HEK293 (cell line): ENCODE measurements at regions not wholly inside any gene's neighbourhood (a gene's known extent, or its start where the extent isn't known, plus 50 kb on each side); places are given as distances from the start of the nearest gene placed in this dataset.

Experiments used
- CTCF ChIA-PET: fragments of 350-600 bp; formaldehyde crosslinking; extraction: SDS; loops from one replicate; lab custom pipeline; 2021; ENCODE audit warnings: antibody characterized with exemption; lab: Yijun Ruan, JAX
- POLR2A ChIA-PET: fragments of 300-600 bp; formaldehyde crosslinking; extraction: SDS; loops from one replicate; lab custom pipeline; 2020; ENCODE audit warnings: antibody characterized with exemption, inconsistent platforms; lab: Yijun Ruan, JAX
- H3K27ac ChIP-seq: fragments of 200-500 bp; sonication (Bioruptor generic); 2 replicates; pipeline ENCODE4 v1.5.1; 2014; ENCODE audit warnings: low read depth, low read length, control low read depth, inconsistent platforms; ENCODE audit errors: extremely low read depth
- H3K36me3 ChIP-seq, 2 experiments: fragments of 200-500 bp in 1 of 2; sonication (Bioruptor generic) in 1 of 2; 1 replicate in 1 of 2; 2 replicates in 1 of 2; pipeline ENCODE4 v1.5.1; 2014 to 2017; ENCODE audit warnings: inconsistent platforms in 2 of 2, low read length in 2 of 2; ENCODE audit not compliant: control insufficient read depth in 2 of 2, insufficient read depth in 1 of 2
- H3K4me1 ChIP-seq: fragments of 200-500 bp; sonication (Bioruptor generic); 2 replicates; pipeline ENCODE4 v1.5.1; 2014; ENCODE audit warnings: mild to moderate bottlenecking, low read length, inconsistent platforms; ENCODE audit not compliant: control insufficient read depth, insufficient read depth
- H3K4me3 ChIP-seq: 2 replicates; pipeline ENCODE4 v1.5.1; 2011; ENCODE audit warnings: low read depth, mild to moderate bottlenecking, control low read depth, low read length, moderate library complexity
- H3K9me3 ChIP-seq: fragments of 200-500 bp; sonication (Bioruptor generic); 2 replicates; pipeline ENCODE4 v1.5.1; 2014; ENCODE audit warnings: low read depth, low read length, inconsistent platforms; ENCODE audit not compliant: control insufficient read depth, insufficient read depth
- BCL11A ChIP-seq: fragments of 450-650 bp; formaldehyde crosslinking; IDR thresholded peaks from 2 replicates; pipeline ENCODE4 v1.5.1; 2016; ENCODE audit warnings: low read depth, missing biosample characterization, missing genetic modification characterization
- BCL6B ChIP-seq: fragments of 450-650 bp; formaldehyde crosslinking; IDR thresholded peaks from 2 replicates; pipeline ENCODE4 v1.5.1; 2017; ENCODE audit warnings: missing biosample characterization, missing genetic modification characterization
- FEZF1 ChIP-seq: fragments of 450-650 bp; formaldehyde crosslinking; IDR thresholded peaks from 2 replicates; pipeline ENCODE4 v1.5.1; 2016; ENCODE audit warnings: missing biosample characterization, missing genetic modification characterization
- GFI1B ChIP-seq: fragments of 450-650 bp; formaldehyde crosslinking; IDR thresholded peaks from 2 replicates; pipeline ENCODE4 v1.5.1; 2016; ENCODE audit warnings: missing biosample characterization, missing genetic modification characterization
- INSM2 ChIP-seq: fragments of 450-650 bp; formaldehyde crosslinking; IDR thresholded peaks from 2 replicates; pipeline ENCODE4 v1.5.1; 2016; ENCODE audit warnings: missing biosample characterization, missing genetic modification characterization
- KLF1 ChIP-seq: fragments of 450-650 bp; formaldehyde crosslinking; IDR thresholded peaks from 2 replicates; pipeline ENCODE4 v1.5.1; 2016; ENCODE audit warnings: missing biosample characterization, missing genetic modification characterization
- KLF7 ChIP-seq: fragments of 450-650 bp; formaldehyde crosslinking; IDR thresholded peaks from 2 replicates; pipeline ENCODE4 v1.5.1; 2016; ENCODE audit warnings: missing biosample characterization, missing genetic modification characterization, borderline replicate concordance
- MEIS1 ChIP-seq: sonication (generic); formaldehyde crosslinking; IDR thresholded peaks from 2 replicates; pipeline ENCODE4 v1.8.1; 2022; ENCODE audit warnings: missing genetic modification reagents, mild to moderate bottlenecking, borderline replicate concordance
- OVOL3 ChIP-seq: fragments of 450-650 bp; formaldehyde crosslinking; IDR thresholded peaks from 2 replicates; pipeline ENCODE4 v1.5.1; 2016; ENCODE audit warnings: missing biosample characterization, missing genetic modification characterization
- PRDM10 ChIP-seq: fragments of 450-650 bp; formaldehyde crosslinking; IDR thresholded peaks from 2 replicates; pipeline ENCODE4 v1.5.1; 2016; ENCODE audit warnings: missing biosample characterization, missing genetic modification characterization
- TCF7L2 ChIP-seq: IDR thresholded peaks from 2 replicates; pipeline ENCODE4 v1.6.1; 2011; ENCODE audit warnings: low read depth, mild to moderate bottlenecking, inconsistent platforms, low read length, moderate library complexity, borderline replicate concordance
- TRIM28 ChIP-seq: IDR thresholded peaks from 2 replicates; pipeline ENCODE4 v1.6.1; 2011; ENCODE audit warnings: low read length, control low read depth, borderline replicate concordance
- ZBTB1 ChIP-seq: fragments of 450-650 bp; formaldehyde crosslinking; IDR thresholded peaks from 2 replicates; pipeline ENCODE4 v1.5.1; 2016; ENCODE audit warnings: missing biosample characterization, missing genetic modification characterization
- ZNF157 ChIP-seq: fragments of 450-650 bp; formaldehyde crosslinking; IDR thresholded peaks from 2 replicates; pipeline ENCODE4 v1.5.1; 2016; ENCODE audit warnings: missing biosample characterization, missing genetic modification characterization
- ZNF174 ChIP-seq: fragments of 450-650 bp; formaldehyde crosslinking; IDR thresholded peaks from 2 replicates; pipeline ENCODE4 v1.5.0; 2017; ENCODE audit warnings: missing biosample characterization, mild to moderate bottlenecking, missing genetic modification characterization
- ZNF175 ChIP-seq: fragments of 450-650 bp; formaldehyde crosslinking; IDR thresholded peaks from 2 replicates; pipeline ENCODE4 v1.5.1; 2016; ENCODE audit warnings: missing biosample characterization, missing genetic modification characterization
- ZNF214 ChIP-seq: fragments of 450-650 bp; formaldehyde crosslinking; IDR thresholded peaks from 2 replicates; pipeline ENCODE4 v1.5.1; 2017; ENCODE audit warnings: missing biosample characterization, mild to moderate bottlenecking, missing genetic modification characterization, borderline replicate concordance
- ZNF350 ChIP-seq: fragments of 450-650 bp; formaldehyde crosslinking; IDR thresholded peaks from 2 replicates; pipeline ENCODE4 v1.5.0; 2017; ENCODE audit warnings: missing biosample characterization, mild to moderate bottlenecking, missing genetic modification characterization
- ZNF433 ChIP-seq: fragments of 450-650 bp; formaldehyde crosslinking; IDR thresholded peaks from 2 replicates; pipeline ENCODE4 v1.5.1; 2016; ENCODE audit warnings: missing biosample characterization, missing genetic modification characterization, low read depth
- ZNF510 ChIP-seq: fragments of 450-650 bp; formaldehyde crosslinking; IDR thresholded peaks from 2 replicates; pipeline ENCODE4 v1.5.1; 2018; ENCODE audit warnings: mild to moderate bottlenecking, missing genetic modification characterization, missing biosample characterization; ENCODE audit not compliant: insufficient replicate concordance
- ZNF561 ChIP-seq: fragments of 450-650 bp; IDR thresholded peaks from 2 replicates; pipeline ENCODE4 v1.5.1; 2018; ENCODE audit warnings: missing biosample characterization, missing genetic modification characterization, borderline replicate concordance
- ZNF610 ChIP-seq: fragments of 450-650 bp; formaldehyde crosslinking; IDR thresholded peaks from 2 replicates; pipeline ENCODE4 v1.5.1; 2016; ENCODE audit warnings: missing biosample characterization, missing genetic modification characterization, borderline replicate concordance
- ZNF623 ChIP-seq: fragments of 450-650 bp; formaldehyde crosslinking; IDR thresholded peaks from 2 replicates; pipeline ENCODE4 v1.5.1; 2016; ENCODE audit warnings: missing biosample characterization, missing genetic modification characterization
- ZNF654 ChIP-seq: fragments of 450-650 bp; formaldehyde crosslinking; IDR thresholded peaks from 2 replicates; pipeline ENCODE4 v1.5.1; 2016; ENCODE audit warnings: low read depth, missing biosample characterization, missing genetic modification characterization
- ZNF660 ChIP-seq: fragments of 450-650 bp; IDR thresholded peaks from 2 replicates; pipeline ENCODE4 v1.5.1; 2018; ENCODE audit warnings: missing biosample characterization, mild to moderate bottlenecking, missing genetic modification characterization
- ZNF704 ChIP-seq: fragments of 450-650 bp; formaldehyde crosslinking; IDR thresholded peaks from 2 replicates; pipeline ENCODE4 v1.5.1; 2016; ENCODE audit warnings: missing biosample characterization, missing genetic modification characterization
- ZNF777 ChIP-seq: fragments of 450-650 bp; formaldehyde crosslinking; IDR thresholded peaks from 2 replicates; pipeline ENCODE4 v1.5.1; 2017; ENCODE audit warnings: missing biosample characterization, missing genetic modification characterization, borderline replicate concordance
- ZSCAN4 ChIP-seq: fragments of 450-650 bp; formaldehyde crosslinking; IDR thresholded peaks from 2 replicates; pipeline ENCODE4 v1.5.1; 2017; ENCODE audit warnings: missing biosample characterization, missing genetic modification characterization

GRCh38 chr4:15293711-15294110 is 134.1 kb upstream of the C1QTNF7 start:
- Histone ChIP-seq H3K4me3 (no peak overlapping the region), H3K9me3 (no peaks in the 10 kb centered on the region), H3K36me3 (no peaks in the 10 kb centered on the region), H3K27ac (no peak overlapping the region), H3K4me1 (no peaks in the 10 kb centered on the region)
- POLR2A ChIA-PET = no interaction called here
- CTCF ChIA-PET = no interaction called here
- TF ChIP-seq ZNF175 (tag by site-specific recombination) (no peak), ZNF561 (tag by site-specific recombination) (no peak), ZSCAN4 (tag by site-specific recombination) (no peak), ZNF777 (tag by site-specific recombination) (no peak), ZBTB1 (tag by site-specific recombination) (no peak), ZNF510 (no peak), ZNF660 (no peak), ZNF214 (no peak), ZNF704 (tag by site-specific recombination) (no peak), ZNF654 (tag by site-specific recombination) (no peak), ZNF157 (tag by site-specific recombination) (no peak), KLF7 (tag by site-specific recombination) (no peak), ZNF433 (tag by site-specific recombination) (no peak), ZNF610 (tag by site-specific recombination) (no peak), INSM2 (tag by site-specific recombination) (no peak), GFI1B (tag by site-specific recombination) (no peak), FEZF1 (tag by site-specific recombination) (no peak), BCL11A (tag by site-specific recombination) (no peak), MEIS1 (CRISPR knock-in tag) (no peak), ZNF623 (tag by site-specific recombination) (no peak)

GRCh38 chr4:15294202-15294601 is 133.6 kb upstream of the C1QTNF7 start:
- CTCF ChIA-PET = no interaction called here
- Histone ChIP-seq H3K4me3 (no peak overlapping the region), H3K36me3 (no peaks in the 10 kb centered on the region), H3K27ac (no peak overlapping the region), H3K4me1 (no peaks in the 10 kb centered on the region), H3K9me3 (no peaks in the 10 kb centered on the region)
- POLR2A ChIA-PET = no interaction called here
- no peak for TF ChIP-seq TRIM28
- TF ChIP-seq KLF1 = no peak
- no peak for TF ChIP-seq ZNF350
- no peak for TF ChIP-seq OVOL3
- TF ChIP-seq PRDM10 (tag by site-specific recombination) = no peak
- no peak for TF ChIP-seq TCF7L2
- TF ChIP-seq BCL6B (tag by site-specific recombination) = no peak
- no peak for TF ChIP-seq MEIS1 (CRISPR knock-in tag)
- TF ChIP-seq ZNF174 (tag by site-specific recombination) = no peak
